ENCODE measurements at regions not wholly inside any gene's neighbourhood (a gene's known extent, or its start where the extent isn't known, plus 50 kb on each side); places are given as distances from the start of the nearest gene placed in this dataset.

- no peak overlapping the region for H3K4me3 Mint-ChIP-seq
- Histone ChIP-seq H3K9ac (ENCODE audit: insufficient read depth, low read length, poor library complexity, severe bottlenecking) (no peak overlapping the region), H3K4me1 (ENCODE audit: control insufficient read depth in 1 of 2, insufficient read depth in 2 of 2, low read length in 2 of 2) (no peaks in the 10 kb centered on the region), H3K4me2 (replicated peaks; ENCODE audit: extremely low read depth, low read length, poor library complexity, severe bottlenecking) (no peak overlapping the region), H2AFZ (ENCODE audit: insufficient read depth, low read depth, low read length, poor library complexity, severe bottlenecking) (no peak overlapping the region), H3K36me3 (replicated peaks in 1 of 2; ENCODE audit: control insufficient read depth in 1 of 2, insufficient read depth in 2 of 2, low read length in 2 of 2) (no peaks in the 10 kb centered on the region), H3K27me3 (ENCODE audit: control insufficient read depth in 2 of 2, insufficient read depth in 2 of 2, low read length in 2 of 2) (no peaks in the 10 kb centered on the region), H3K79me2 (ENCODE audit: insufficient read depth, low read length) (no peaks in the 10 kb centered on the region), H3K27ac (ENCODE audit: low read depth in 1 of 2, low read length in 2 of 2) (no peak overlapping the region), H3K4me3 (replicated peaks in 1 of 3; ENCODE audit: low read depth in 2 of 3, low read length in 3 of 3) (no peak overlapping the region), H4K20me1 (ENCODE audit: insufficient read depth, low read length) (no peaks in the 10 kb centered on the region), H3K9me3 (replicated peaks in 1 of 2; ENCODE audit: control insufficient read depth in 1 of 2, insufficient read depth in 1 of 2, low read length in 2 of 2) (peaks cover 0 to 9% of the 10 kb centered on the region in 2 donors)
- 63% methylated on average over 3 of the region's 3 CpGs for WGBS (ENCODE audit: insufficient coverage)
- no peaks in the 10 kb centered on the region for H3K36me3 Mint-ChIP-seq
- no peak overlapping the region for H3K27ac Mint-ChIP-seq
- TF ChIP-seq CTCF (IDR thresholded peaks at IDR 0.05) = no peak
- no peak for DNase-seq
- H3K27me3 Mint-ChIP-seq (ENCODE audit: low read depth in 3 of 3) = peaks cover 0 to 2% (median 0%) of the 10 kb centered on the region in 3 donors
- H3K4me1 Mint-ChIP-seq = no peaks in the 10 kb centered on the region
- H3K9me3 Mint-ChIP-seq = peaks cover 0 to 13% (median 9%) of the 10 kb centered on the region in 7 donors
- intact Hi-C loops (cut with micrococcal nuclease) = no loop called here
Observed at GRCh38 chr4:91746551-91746950, 557.2 kb upstream of the GRID2 start.

GRCh38 chr4:91751961-91752360 lies 551.8 kb upstream of the GRID2 start:
- no peak overlapping the region for H3K4me3 ChIP-seq (replicated peaks in 1 of 3; ENCODE audit: low read depth in 2 of 3, low read length in 3 of 3)
- H3K36me3 ChIP-seq (replicated peaks in 1 of 2; ENCODE audit: control insufficient read depth in 1 of 2, insufficient read depth in 2 of 2, low read length in 2 of 2) = no peaks in the 10 kb centered on the region
- WGBS (ENCODE audit: insufficient coverage) = no CpG with 5 or more reads among the region's 1 CpG
- H3K4me1 ChIP-seq (ENCODE audit: control insufficient read depth in 1 of 2, insufficient read depth in 2 of 2, low read length in 2 of 2) = no peaks in the 10 kb centered on the region
- H3K4me2 ChIP-seq (replicated peaks; ENCODE audit: extremely low read depth, low read length, poor library complexity, severe bottlenecking) = no peak overlapping the region
- H4K20me1 ChIP-seq (ENCODE audit: insufficient read depth, low read length) = no peaks in the 10 kb centered on the region
- no peak overlapping the region for H3K4me3 Mint-ChIP-seq
- no peak overlapping the region for H3K27ac ChIP-seq (ENCODE audit: low read depth in 1 of 2, low read length in 2 of 2)
- H3K9me3 ChIP-seq (replicated peaks in 1 of 2; ENCODE audit: control insufficient read depth in 1 of 2, insufficient read depth in 1 of 2, low read length in 2 of 2) = peaks cover 0 to 5% of the 10 kb centered on the region in 2 donors
- peaks cover under 1 to 6% (median 3%) of the 10 kb centered on the region in 7 donors for H3K9me3 Mint-ChIP-seq
- TF ChIP-seq CTCF (IDR thresholded peaks at IDR 0.05) = no peak
- no peak overlapping the region for H3K9ac ChIP-seq (ENCODE audit: insufficient read depth, low read length, poor library complexity, severe bottlenecking)
- peaks cover 0 to 1% (median 0%) of the 10 kb centered on the region in 3 donors for H3K27me3 Mint-ChIP-seq (ENCODE audit: low read depth in 3 of 3)
- no peak overlapping the region for H3K27ac Mint-ChIP-seq
- no peaks in the 10 kb centered on the region for H3K27me3 ChIP-seq (ENCODE audit: control insufficient read depth in 2 of 2, insufficient read depth in 2 of 2, low read length in 2 of 2)
- no peak for DNase-seq
- no peaks in the 10 kb centered on the region for H3K4me1 Mint-ChIP-seq
- H3K36me3 Mint-ChIP-seq = no peaks in the 10 kb centered on the region
- intact Hi-C loops (cut with micrococcal nuclease) = no loop called here
- H3K79me2 ChIP-seq (ENCODE audit: insufficient read depth, low read length) = no peaks in the 10 kb centered on the region
- H2AFZ ChIP-seq (ENCODE audit: insufficient read depth, low read depth, low read length, poor library complexity, severe bottlenecking) = no peak overlapping the region
